ENCODE measurements at regions not wholly inside any gene's neighbourhood (a gene's known extent, or its start where the extent isn't known, plus 50 kb on each side); places are given as distances from the start of the nearest gene placed in this dataset.

DNA sequence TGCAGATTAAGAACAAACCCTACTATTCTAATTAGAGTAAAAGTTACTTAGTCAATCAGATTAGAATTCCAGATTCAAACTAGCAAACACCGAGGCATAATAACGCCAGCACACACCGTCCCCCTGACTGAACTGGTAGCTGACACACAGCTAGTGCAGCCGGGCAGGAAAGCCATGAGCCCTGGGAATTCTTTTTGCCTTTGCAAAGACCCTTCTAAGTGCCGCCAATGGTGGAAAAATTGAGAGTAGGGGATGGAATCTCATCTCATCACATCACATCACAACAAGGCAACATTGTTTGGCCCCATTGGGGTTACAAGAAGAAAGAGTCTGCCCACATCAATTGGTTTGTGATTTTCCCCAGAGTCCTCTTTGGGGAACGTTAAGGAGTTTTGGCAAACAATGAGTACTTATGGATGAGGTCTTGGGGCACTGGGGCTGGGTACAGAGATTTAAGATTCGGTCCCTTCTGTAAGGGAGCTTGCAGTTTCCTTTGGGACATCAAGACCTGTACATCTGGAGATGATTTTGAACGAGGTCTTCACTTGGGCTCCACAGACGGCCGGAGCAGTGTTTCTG is 120.4 kb upstream of the MEF2A start:
- TF ChIP-seq POLR2AphosphoS5 (IDR thresholded peaks at IDR 0.05) (no peak), POLR2A (IDR thresholded peaks at IDR 0.05) (no peak), EP300 (IDR thresholded peaks at IDR 0.05) (no peak)
- TF ChIP-seq, protein P1, sequence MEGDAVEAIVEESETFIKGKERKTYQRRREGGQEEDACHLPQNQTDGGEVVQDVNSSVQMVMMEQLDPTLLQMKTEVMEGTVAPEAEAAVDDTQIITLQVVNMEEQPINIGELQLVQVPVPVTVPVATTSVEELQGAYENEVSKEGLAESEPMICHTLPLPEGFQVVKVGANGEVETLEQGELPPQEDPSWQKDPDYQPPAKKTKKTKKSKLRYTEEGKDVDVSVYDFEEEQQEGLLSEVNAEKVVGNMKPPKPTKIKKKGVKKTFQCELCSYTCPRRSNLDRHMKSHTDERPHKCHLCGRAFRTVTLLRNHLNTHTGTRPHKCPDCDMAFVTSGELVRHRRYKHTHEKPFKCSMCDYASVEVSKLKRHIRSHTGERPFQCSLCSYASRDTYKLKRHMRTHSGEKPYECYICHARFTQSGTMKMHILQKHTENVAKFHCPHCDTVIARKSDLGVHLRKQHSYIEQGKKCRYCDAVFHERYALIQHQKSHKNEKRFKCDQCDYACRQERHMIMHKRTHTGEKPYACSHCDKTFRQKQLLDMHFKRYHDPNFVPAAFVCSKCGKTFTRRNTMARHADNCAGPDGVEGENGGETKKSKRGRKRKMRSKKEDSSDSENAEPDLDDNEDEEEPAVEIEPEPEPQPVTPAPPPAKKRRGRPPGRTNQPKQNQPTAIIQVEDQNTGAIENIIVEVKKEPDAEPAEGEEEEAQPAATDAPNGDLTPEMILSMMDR (IDR thresholded peaks at IDR 0.05): no peak

Measured in stomach (tissue), 4 donors.